ENCODE measurements at regions not wholly inside any gene's neighbourhood (a gene's known extent, or its start where the extent isn't known, plus 50 kb on each side); places are given as distances from the start of the nearest gene placed in this dataset.

GRCh38 chr16:64138621-64139020, 983.2 kb downstream of the CDH11 start:
- no peak for TF ChIP-seq POLR2A (IDR thresholded peaks at IDR 0.05)
- no peak for TF ChIP-seq POLR2AphosphoS5 (IDR thresholded peaks at IDR 0.05)

Measured in stomach (tissue), 4 donors.